Neural cell (in vitro differentiated cells): ENCODE measurements at regions not wholly inside any gene's neighbourhood (a gene's known extent, or its start where the extent isn't known, plus 50 kb on each side); places are given as distances from the start of the nearest gene placed in this dataset.

Experiments used
- TAF1 ChIP-seq: IDR thresholded peaks from 2 replicates; pipeline ENCODE4 v1.6.1; 2012; ENCODE audit warnings: low read depth
- TF ChIP-seq, protein P1 (sequence below): fragments of 450-650 bp; IDR thresholded peaks from 2 replicates; pipeline ENCODE4 v1.5.1; 2014; ENCODE audit warnings: antibody characterized with exemption, mild to moderate bottlenecking, moderate library complexity; ENCODE audit not compliant: poor library complexity, severe bottlenecking

DNA sequence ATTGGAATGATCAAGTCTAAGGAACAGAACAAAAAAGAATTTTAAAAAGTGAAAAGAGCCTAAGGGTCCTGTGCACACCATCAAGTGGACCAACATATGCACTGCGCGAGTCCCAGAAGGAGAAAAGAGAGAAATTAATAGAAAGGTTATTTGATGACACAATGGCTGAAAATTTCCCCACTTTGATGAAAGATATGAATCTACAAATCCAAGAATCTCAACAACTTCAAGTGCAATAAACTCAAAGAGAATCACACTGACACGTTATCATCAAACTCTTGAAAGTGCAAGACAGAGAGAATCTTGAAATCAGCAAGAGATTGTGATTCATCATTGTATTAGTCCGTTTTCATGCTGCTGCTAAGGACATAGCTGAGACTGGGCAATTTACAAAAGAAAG, 230.8 kb downstream of the ADAMTS15 start:
- TF ChIP-seq, protein P1, sequence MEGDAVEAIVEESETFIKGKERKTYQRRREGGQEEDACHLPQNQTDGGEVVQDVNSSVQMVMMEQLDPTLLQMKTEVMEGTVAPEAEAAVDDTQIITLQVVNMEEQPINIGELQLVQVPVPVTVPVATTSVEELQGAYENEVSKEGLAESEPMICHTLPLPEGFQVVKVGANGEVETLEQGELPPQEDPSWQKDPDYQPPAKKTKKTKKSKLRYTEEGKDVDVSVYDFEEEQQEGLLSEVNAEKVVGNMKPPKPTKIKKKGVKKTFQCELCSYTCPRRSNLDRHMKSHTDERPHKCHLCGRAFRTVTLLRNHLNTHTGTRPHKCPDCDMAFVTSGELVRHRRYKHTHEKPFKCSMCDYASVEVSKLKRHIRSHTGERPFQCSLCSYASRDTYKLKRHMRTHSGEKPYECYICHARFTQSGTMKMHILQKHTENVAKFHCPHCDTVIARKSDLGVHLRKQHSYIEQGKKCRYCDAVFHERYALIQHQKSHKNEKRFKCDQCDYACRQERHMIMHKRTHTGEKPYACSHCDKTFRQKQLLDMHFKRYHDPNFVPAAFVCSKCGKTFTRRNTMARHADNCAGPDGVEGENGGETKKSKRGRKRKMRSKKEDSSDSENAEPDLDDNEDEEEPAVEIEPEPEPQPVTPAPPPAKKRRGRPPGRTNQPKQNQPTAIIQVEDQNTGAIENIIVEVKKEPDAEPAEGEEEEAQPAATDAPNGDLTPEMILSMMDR, result no peak
- no peak for TF ChIP-seq TAF1
